Stimulated activated naive CD4-positive, alpha-beta T cell (primary cell): ENCODE measurements at regions not wholly inside any gene's neighbourhood (a gene's known extent, or its start where the extent isn't known, plus 50 kb on each side); places are given as distances from the start of the nearest gene placed in this dataset.
"Not testable (repeated sequence)": the region's sequence is repeated elsewhere in the genome, so short reads cannot be mapped to it uniquely, and the experiment has no call there.

ENCODE experiments used
- DNase-seq, 6 experiments: peaks; one replicate each; lab custom pipeline; 2025; lab: John Stamatoyannopoulos, UW

- no peak for DNase-seq
Measured at GRCh38 chr13:30065181-30065580, 214.8 kb upstream of the UBL3 start.

GRCh38 chr13:30063892-30064291, 213.5 kb upstream of the UBL3 start:
- no peak for DNase-seq

DNA sequence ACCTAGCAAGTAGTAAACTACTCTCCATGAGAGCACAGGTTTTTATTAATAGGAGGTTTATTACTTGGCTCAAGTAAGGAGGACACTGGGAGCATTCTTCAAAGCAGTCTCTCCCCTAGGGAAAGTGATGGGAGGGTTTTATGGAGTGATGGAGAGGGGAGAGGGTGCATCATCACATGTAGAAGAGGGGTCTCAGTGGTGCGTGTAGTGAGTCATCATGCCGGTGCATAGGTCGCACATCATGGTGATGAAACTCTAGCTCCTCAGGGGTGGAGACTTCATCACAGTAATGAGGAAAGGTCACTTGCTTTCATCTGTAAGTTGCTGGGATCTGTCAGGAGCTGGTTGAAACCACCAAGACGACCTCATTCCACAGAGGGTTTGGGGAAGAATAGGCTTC, 210.8 kb upstream of the UBL3 start:
- DNase-seq: no peak

- no peak for DNase-seq
Measured at GRCh38 chr13:30058429-30058828, 208.0 kb upstream of the UBL3 start.

DNA sequence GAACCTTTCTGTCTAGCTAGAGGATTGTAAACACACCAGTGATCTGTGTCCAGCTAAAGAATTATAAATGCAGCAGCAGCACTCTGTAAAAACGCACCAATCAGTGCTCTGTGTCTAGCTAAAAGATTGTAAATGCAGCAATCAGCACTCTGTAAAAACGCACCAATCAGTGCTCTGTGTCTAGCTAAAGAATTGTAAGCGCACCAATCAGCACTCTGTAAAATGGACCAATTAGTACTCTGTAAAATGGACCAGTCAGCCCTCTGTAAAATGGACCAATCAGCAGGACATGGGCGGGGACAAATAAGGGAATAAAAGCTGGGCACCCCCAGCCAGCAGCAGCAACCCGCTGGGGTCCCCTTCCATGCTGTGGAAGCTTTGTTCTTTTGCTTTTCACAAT, 204.1 kb upstream of the UBL3 start:
- not testable (repeated sequence) for DNase-seq

DNA sequence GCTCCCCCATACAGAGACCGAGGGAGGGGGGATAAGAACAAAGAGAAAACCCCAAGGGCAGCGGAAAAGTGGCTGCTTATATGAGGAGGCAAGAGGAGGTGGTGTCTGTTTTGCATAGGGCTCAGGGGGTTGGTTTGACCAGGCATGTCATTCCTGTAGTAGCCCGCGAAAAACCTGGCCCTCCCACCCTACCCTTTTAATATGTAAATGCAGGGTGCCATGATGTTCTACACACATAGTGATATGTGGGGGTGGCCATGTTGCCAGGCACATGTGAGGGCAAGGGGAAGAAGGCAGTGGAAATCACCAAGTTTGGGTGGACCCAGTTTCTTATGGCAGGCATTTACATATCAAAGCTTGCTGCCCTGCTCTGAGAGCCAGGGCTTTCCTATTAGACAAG, 203.5 kb upstream of the UBL3 start:
- DNase-seq: no peak

DNA sequence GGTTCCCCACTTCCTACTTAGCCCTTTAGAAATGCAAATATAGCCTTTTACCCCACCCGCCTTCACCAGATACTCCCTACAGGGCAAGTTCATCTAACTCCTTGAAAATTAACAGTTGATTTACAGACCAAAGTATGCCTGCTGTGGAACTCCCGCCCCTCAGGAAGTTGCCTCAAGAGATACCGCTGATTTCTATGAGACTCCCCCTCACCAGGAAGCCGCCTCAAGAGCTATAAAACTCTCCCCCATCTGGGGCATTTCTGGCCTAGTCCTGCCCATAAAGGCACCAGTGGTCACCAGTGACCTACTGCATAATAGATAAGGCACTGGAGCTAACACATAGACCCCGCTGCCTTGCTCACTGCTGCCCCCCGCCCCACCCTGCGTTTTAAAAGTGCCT, 201.7 kb upstream of the UBL3 start:
- DNase-seq: peak in 2 of 6 experiments; percentile 9 to 11

DNA sequence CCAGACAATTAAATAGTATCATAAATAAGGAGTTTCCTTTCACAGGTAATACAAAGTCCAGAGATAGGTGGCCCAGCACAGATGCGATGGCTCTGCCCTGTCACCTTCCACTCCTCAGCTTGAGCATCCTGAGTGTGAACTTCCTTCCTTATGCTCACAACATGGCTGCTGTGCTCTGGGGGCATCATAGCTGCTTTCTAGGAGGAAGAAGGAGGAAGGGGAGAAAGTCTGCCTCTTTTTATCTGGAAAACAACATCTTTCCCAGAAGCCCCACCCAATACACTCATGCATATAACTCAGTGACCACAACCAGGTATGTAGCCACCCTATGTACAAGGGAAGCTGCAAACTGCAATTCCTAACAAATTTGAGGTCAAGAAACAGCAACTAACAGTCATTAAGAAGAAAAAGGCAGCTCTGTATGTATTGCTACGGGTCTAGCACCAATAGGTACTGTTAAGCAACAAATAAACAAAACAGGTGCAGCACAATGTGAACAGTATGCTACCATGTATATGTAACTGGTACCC, 201.2 kb upstream of the UBL3 start:
- no peak for DNase-seq

- no peak for DNase-seq
Measured at GRCh38 chr13:30049692-30050091, 199.3 kb upstream of the UBL3 start.

DNA sequence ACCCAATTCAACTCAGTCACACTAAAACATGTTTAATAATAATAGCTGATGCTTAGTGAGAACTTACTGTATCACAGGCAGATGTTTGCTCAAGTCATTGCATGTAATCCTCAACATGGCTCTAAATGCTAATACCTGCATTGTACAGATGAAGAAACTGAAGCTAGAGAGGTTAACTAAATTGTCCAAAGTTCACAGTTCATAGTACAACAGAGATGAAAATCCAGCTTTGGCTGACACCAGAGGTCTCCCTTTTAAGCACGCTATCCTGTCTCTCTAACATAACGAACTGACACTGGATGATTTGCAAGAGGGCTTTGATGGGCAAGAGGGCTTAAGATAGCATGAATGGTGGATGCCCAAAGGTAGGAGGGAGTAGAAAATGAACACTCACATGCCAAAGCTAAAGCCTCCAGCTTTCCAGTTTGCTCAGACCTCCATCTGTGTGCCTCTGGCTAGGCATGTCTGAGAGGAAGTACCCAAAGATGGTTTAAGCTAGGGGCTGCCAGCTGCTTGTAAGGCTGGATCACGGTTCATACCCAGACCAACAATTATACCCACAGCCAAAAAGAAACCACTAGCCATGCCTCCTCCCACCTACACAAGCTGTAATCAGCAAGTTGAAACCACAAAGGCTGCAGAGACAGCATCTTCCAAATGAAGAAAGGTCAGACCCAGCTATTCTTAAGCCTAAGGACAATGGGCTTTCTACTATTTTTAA, 196.9 kb upstream of the UBL3 start:
- no peak for DNase-seq

DNA sequence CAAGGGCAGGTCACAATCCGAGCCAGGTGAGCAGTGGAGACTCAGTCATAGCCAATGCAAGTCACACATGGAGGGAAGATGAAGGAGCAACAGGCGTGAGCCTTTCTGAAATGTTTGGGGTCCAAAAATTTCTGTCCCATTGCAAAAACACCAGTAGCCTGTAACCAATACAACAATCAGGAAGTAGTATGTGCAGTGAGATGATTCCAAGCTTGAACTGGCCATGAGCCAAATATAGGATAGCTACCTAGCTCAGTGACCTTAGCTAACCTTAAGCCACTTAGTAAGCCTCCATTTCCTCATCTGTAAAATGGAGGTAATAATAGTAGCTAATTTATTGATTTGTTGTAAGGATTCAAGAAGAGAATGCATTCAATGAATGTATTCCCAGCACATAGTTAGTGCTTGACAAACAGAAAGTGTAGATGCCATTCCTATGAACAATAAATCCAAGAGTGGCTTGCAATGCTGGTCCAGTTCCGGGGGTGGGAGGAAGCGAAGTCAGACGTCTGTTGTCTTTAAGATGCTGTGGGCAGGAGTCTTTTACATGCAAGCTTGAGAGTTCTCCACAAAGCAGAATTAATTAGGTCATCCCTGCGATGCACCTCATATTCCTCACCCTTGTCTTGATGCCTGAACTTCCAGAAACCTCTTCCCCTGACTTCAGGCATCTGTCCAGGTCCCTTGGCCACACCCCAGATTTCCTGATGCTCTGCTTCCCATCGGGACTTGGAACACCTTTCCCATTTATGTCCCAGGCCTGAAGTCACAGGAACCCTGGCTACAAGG, 195.7 kb upstream of the UBL3 start:
- DNase-seq: no peak

DNA sequence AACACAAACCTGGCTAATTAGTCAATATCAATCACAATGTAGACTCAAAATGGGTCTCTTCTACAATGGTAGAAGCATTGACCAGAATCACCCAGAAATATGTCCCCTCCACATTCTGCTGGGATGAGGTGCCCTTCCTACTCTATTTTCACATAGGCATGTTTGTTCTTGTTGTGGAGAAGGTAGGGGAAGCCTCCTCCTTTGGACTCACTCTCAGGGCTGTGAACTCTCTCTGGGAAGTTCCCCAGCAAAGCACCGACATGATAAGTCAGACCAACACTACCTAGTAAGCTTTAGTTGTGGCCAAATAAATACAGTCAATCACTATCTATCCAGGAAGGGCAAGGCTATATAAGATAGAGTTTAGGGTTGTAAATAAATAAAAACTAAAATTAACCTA, 194.5 kb upstream of the UBL3 start:
- DNase-seq: no peak

DNA sequence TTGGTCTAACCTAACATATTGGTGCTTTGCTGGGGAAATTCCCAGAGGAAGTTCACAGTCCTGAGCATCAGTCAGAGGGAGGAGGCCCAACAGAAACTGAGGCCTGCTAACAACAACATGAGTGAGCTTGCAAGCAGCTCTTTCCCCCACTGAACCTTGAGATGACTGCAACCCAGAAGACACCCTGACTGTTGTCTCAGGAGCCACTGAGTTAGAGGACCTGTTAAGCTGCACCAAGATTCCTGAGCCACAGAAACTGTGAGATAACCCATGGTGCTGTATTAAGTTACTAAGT, 193.2 kb upstream of the UBL3 start:
- DNase-seq: no peak

- DNase-seq: no peak
Measured at GRCh38 chr13:30042891-30043630, 192.6 kb upstream of the UBL3 start.

- no peak for DNase-seq
Measured at GRCh38 chr13:30042272-30042671, 191.9 kb upstream of the UBL3 start.

DNA sequence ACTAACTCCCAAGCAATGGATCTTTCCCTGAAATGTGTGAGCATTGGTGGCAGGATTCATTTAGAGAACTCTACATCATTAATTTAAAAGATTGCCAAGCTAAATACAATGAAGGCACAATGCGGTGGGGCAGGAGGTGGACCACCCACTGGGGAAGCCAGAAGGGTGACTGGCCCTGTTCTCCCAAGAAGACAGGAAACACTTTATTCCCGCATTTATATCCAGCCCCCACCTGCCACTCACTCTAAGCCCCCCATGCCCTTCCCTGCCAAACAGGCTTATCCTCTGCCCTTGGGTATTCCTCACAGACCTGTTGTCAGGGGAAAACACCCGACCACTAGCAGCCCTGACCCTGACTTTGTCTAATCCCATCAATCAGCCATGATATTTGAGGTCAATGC, 189.1 kb upstream of the UBL3 start:
- no peak for DNase-seq

GRCh38 chr13:30038884-30039283, 188.5 kb upstream of the UBL3 start:
- no peak for DNase-seq

- DNase-seq: no peak
Measured at GRCh38 chr13:30037766-30038165, 187.3 kb upstream of the UBL3 start.

DNA sequence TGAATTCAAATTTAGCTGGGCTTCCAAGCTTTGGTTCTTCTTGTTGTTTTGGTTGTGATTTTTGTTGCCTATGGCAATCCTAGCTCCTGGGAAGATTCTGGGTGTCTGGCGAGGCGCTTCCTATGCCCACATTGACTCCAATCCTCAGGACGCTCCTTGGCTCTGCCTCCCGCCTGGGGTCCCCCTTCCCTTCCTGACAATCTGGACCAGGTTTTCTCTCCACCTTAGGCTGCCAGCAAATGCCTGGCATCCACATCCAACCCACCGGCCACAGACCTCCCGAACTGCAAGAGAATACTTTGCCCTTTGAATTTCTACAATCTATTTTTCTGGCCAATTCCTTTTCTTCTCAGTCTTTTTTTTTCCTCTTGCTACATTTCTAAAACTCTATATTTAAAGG, 186.9 kb upstream of the UBL3 start:
- DNase-seq: no peak

DNA sequence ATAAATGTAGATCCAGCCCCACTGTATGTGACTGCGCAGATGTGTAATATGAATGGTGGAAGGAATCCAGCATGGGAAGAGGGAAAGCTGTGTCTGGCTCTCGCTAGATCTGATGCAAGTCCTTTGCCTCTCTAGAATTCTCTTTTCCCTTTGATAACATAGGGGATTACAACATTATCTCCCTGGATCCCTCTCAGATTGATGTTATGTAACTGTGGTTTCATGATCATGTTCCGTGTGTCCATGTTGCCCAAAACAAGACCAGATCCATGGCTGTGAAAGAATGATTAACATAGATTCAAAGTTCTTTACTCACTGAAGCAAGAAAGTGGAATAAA, 184.0 kb upstream of the UBL3 start:
- no peak for DNase-seq

DNA sequence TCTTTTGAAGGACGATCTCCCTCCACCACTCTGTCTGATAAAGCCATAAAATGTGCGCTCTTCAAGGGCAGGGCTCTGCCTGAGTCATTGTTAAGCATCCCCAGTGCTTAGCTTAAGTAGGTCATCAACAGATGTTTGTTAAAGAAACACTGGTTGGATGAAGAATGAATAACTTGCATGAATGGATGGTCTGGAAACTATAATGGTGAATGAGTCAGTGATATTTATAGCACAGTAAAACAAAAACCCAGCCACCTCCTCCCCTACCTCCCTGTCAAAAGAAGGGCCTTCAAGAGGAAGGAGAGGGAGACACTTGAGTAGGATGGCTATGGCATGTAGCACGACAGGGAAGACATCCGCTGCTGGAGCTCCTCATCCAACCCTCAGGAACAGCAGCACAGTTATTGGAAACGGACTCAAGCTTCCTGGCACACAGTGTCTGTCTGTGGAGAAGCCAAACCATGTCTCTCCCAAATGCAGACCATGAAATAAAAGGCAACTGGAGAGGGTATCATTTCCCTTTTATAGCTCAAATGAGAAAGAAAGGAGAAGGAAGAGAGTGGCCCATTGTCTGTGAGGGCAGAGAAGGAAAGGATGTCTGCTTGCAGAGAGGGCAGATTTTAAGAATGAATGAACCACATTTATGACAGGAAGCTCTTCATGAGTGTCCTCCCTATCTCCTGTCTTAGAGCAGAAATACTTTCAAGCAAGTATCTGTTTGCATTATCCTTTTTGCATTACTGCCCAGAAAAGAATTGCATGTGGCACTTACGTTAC, 183.5 kb upstream of the UBL3 start:
- DNase-seq: no peak

- DNase-seq: no peak
Measured at GRCh38 chr13:30032263-30032662, 181.8 kb upstream of the UBL3 start.
